Activated naive CD4-positive, alpha-beta T cell treated with anti-CD3 and anti-CD28 coated beads, Interleukin-2, amount 50 U/mL, for 24 hours (primary cell): ENCODE measurements at regions not wholly inside any gene's neighbourhood (a gene's known extent, or its start where the extent isn't known, plus 50 kb on each side); places are given as distances from the start of the nearest gene placed in this dataset.
"Not testable (repeated sequence)": the region's sequence is repeated elsewhere in the genome, so short reads cannot be mapped to it uniquely, and the experiment has no call there.

Experiments
- H3K27ac Mint-ChIP-seq: one replicate; pipeline ENCODE4 v1.8.0; 2021; ENCODE audit warnings: mild to moderate bottlenecking, mixed read lengths
- H3K27me3 Mint-ChIP-seq: one replicate; pipeline ENCODE4 v1.8.0; 2021; ENCODE audit warnings: mixed read lengths
- H3K36me3 Mint-ChIP-seq: one replicate; pipeline ENCODE4 v1.8.0; 2021; ENCODE audit warnings: mixed read lengths
- H3K4me1 Mint-ChIP-seq: one replicate; pipeline ENCODE4 v1.8.0; 2021; ENCODE audit warnings: mixed read lengths
- H3K4me3 Mint-ChIP-seq: one replicate; pipeline ENCODE4 v1.8.0; 2021; ENCODE audit warnings: mild to moderate bottlenecking, mixed read lengths
- H3K9me3 Mint-ChIP-seq: one replicate; pipeline ENCODE4 v1.8.0; 2021; ENCODE audit warnings: mixed read lengths

DNA sequence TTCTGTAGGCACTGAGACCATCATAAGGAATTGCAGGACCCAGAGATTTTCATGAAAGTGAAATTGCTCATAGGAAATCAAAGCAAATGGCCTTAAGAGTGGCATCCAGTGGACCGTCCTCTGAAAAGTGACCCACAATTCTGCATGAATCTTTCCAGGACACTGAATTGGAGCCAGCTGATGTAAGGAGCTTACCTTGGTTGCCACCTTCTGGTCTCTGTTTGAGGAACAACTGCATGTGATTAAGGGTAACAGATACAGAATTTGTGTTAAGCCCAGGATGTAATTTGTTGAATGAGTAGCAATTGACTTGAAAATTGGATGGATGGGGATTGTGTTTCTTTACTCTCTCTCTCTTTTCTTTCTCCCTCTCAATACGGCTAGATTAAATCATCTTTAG, 49.9 kb upstream of the GAS1 start:
- Mint-ChIP-seq H3K36me3 (no peaks in the 10 kb centered on the region), H3K27ac (no peak overlapping the region), H3K4me3 (no peak overlapping the region)

DNA sequence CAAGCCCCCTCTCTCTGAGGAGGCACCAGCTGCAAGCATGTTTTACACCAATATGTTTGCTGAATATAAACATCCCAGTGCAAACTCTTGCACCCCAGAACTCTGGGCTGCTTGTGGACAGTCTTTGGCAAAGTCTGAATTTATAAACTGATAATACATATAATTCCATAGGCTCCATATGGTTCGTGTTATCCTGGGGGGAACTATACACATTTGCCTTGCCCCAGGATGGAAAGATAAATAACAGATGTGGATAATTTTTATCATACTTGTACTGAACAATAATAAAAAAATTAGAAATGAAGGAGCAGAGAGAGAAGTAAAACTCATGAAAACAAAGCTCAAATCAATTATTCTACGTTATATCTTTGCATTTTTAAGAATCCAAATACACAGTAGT, 50.6 kb upstream of the GAS1 start:
- Mint-ChIP-seq H3K4me1 (no peaks in the 10 kb centered on the region), H3K27ac (no peak overlapping the region), H3K4me3 (no peak overlapping the region), H3K9me3 (peaks cover 6% of the 10 kb centered on the region), H3K27me3 (peaks cover 8% of the 10 kb centered on the region), H3K36me3 (no peaks in the 10 kb centered on the region)

More for the DNA sequence above, 49.9 kb upstream of the GAS1 start:
- H3K27me3 Mint-ChIP-seq = peaks cover 8% of the 10 kb centered on the region
- no peaks in the 10 kb centered on the region for H3K9me3 Mint-ChIP-seq
- no peaks in the 10 kb centered on the region for H3K4me1 Mint-ChIP-seq

DNA sequence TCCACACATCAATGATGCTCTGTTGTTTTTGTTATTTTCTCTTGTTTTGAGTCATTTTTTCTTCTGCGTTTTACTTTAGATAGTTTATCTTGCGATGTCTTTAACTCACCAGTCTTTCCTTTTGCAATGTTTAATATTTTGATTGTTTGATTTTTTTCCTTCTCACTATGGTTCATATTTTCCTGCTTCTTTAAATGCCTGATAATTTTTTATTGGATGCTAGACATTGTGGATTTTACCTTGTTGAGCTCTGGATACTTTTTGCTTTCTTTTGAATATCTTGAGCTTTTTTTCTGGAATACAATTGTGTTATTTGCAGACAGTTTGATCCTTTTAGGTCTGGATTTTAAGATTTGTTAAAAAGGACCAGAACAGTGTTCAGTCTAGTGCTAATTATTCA, 55.2 kb upstream of the GAS1 start:
- Mint-ChIP-seq H3K4me3 (no peak overlapping the region), H3K27ac (no peak overlapping the region), H3K9me3 (peaks cover 6% of the 10 kb centered on the region), H3K4me1 (no peaks in the 10 kb centered on the region), H3K27me3 (peaks cover 15% of the 10 kb centered on the region), H3K36me3 (no peaks in the 10 kb centered on the region)

DNA sequence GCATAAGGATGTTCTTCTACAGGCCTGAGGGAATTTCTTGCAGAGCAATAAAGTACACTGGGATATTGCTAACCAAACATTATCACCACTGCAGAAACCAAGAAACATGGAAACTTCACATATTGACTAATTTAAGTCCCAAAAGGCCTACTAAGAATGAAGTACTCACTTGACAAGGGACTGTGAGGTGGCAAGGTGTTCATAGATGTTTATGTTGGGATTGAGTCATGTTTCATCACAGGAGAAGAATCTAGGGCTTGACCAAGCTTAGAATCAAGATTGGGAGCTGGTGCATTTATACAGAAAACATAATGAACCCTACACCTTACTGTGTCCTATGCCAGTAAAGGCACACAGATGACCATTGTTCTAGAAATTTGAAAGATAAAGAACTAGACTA, 56.7 kb upstream of the GAS1 start:
- Mint-ChIP-seq H3K9me3 (peaks cover 6% of the 10 kb centered on the region), H3K4me3 (no peak overlapping the region), H3K27me3 (peaks cover 15% of the 10 kb centered on the region), H3K36me3 (no peaks in the 10 kb centered on the region), H3K4me1 (no peaks in the 10 kb centered on the region), H3K27ac (no peak overlapping the region)

DNA sequence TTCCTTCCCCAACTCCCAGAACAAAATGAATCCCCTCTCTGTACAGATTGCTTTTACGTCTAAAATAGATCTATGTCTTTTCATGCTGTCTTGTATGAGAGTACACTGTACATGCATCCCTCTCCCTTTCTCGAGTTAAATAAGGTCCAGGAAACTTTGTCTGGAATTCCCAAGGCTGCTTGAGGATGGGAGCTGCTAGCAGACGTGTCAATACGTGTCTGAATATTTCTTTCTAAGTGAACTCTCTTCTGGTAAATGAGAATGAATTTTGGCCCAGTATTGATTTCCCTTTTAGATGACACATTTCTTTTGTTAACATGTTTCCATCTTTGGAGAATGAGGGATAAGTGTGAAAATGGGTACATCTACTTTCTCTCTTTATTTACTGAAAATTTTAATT, 59.6 kb upstream of the GAS1 start:
- Mint-ChIP-seq H3K4me1 (no peaks in the 10 kb centered on the region), H3K9me3 (peaks cover 6% of the 10 kb centered on the region), H3K27ac (no peak overlapping the region)

DNA sequence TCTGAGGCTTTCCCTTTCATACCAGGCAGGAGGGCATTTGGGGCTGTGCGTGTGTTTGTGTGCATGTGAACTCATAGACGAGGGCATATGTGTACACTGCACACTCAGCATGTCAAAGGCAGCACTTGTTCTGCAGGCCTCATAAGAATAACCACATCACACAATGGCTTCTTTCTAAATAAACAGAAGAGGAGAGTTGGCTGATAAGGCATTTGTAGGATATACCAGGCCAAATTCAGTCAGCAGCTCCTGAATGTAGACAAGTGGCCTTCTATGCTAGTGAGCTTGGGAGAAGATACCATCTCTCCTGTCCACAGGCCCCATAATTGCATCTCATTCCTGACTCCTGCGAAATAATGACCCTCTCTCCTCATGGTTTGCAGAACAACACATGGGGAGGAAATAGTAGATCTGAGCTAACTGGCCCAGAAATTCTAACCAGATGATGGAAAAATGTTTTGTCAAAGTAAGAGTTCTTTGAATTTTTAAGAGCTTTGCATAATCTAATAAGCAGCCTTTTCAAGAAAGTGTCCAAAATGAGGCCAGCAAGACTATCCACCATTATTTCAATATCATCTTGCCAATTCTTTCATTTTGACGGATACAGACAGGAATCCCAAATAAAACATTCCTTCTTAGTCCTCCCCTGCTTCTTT, 60.5 kb upstream of the GAS1 start:
- Mint-ChIP-seq H3K27me3 (peaks cover 18% of the 10 kb centered on the region), H3K4me1 (no peaks in the 10 kb centered on the region), H3K4me3 (no peak overlapping the region)

More for the DNA sequence above, 59.6 kb upstream of the GAS1 start:
- H3K4me3 Mint-ChIP-seq = no peak overlapping the region
- H3K36me3 Mint-ChIP-seq = no peaks in the 10 kb centered on the region
- peaks cover 20% of the 10 kb centered on the region for H3K27me3 Mint-ChIP-seq

DNA sequence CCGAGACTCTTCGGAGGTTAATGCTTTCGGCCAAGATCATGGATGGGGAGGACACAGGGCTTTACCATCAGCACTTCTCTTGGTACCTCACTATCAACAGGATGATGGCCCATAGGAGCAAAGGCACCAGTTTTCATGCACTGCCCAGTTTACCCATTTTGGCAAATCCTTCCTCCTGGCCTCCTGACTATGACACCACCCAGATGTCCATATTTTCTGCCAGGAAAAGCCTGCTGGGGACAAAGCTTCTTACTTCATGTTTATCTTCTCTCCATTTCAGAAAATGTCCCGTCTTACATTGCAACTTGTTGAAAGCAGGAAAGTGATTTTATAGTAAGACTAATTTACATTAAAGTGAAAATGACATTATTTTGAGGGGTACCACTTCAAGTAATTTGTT, 61.4 kb upstream of the GAS1 start:
- Mint-ChIP-seq H3K36me3 (no peaks in the 10 kb centered on the region), H3K4me3 (no peak overlapping the region), H3K4me1 (no peaks in the 10 kb centered on the region), H3K27me3 (peaks cover 13% of the 10 kb centered on the region), H3K27ac (no peak overlapping the region), H3K9me3 (no peaks in the 10 kb centered on the region)

More for the DNA sequence above, 60.5 kb upstream of the GAS1 start:
- Mint-ChIP-seq H3K9me3 (no peaks in the 10 kb centered on the region), H3K27ac (no peak overlapping the region), H3K36me3 (no peaks in the 10 kb centered on the region)

DNA sequence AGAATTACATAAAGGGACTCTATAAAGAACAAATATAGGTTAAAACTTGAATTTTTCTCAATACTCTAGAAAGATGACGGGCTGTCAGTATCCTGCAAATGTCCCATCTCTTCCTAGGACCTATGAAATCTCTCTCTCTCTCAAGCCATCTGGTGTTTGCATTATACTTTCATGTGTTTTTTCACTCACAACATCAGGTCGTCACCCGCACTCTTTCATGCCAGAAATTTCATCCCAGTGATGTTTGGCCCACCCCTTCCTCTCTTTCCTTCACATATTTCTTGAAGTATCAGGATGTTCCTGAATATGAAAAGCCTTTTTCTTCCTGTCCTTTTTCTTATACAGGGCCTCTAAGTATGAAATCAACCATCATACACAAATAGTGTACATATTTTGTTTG, 63.3 kb upstream of the GAS1 start:
- no peaks in the 10 kb centered on the region for H3K9me3 Mint-ChIP-seq
- no peak overlapping the region for H3K4me3 Mint-ChIP-seq
- no peaks in the 10 kb centered on the region for H3K36me3 Mint-ChIP-seq
- H3K27me3 Mint-ChIP-seq = peaks cover 7% of the 10 kb centered on the region
- no peaks in the 10 kb centered on the region for H3K4me1 Mint-ChIP-seq
- no peak overlapping the region for H3K27ac Mint-ChIP-seq

DNA sequence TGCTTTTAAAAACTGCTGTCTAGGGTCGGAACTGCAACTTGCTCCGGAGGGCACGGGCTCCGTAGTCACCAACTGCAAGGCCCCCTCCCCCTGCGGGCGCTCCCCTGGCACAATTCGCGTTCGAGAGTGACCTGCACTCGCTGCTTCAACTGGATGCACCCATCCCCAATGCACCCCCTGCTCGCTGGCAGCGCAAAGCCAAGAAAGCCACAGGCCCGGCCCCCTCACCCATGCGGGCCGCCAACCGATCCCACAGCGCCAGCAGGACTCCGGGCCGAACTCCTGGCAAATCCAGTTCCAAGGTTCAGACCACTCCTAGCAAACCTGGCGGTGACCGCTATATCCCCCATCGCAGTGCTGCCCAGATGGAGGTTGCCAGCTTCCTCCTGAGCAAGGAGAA, 64.2 kb upstream of the GAS1 start:
- Mint-ChIP-seq H3K4me3 (no peak overlapping the region), H3K27me3 (peaks cover 7% of the 10 kb centered on the region), H3K27ac (no peak overlapping the region), H3K4me1 (no peaks in the 10 kb centered on the region), H3K36me3 (no peaks in the 10 kb centered on the region), H3K9me3 (no peaks in the 10 kb centered on the region)

DNA sequence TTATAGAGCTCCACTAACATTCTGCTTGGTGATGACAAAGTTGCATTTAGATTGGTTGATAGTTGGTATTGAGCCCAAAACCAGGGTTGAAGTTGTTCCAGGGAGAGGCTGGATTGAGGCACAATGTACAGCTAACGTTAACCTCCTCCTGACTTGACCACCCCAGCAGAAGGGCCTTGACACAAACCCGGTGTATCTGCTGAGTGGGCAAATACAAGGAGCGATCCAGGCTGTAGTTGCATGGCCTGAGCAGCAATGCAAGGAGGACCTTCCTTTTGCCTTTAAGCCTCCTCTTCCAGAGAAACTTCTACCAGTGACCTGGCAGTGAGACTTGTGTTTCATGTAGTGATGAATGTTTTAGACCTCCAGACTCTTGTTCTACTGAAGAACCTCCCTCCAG, 66.2 kb upstream of the GAS1 start:
- Mint-ChIP-seq H3K4me1 (no peaks in the 10 kb centered on the region), H3K27ac (no peak overlapping the region), H3K36me3 (no peaks in the 10 kb centered on the region), H3K9me3 (no peaks in the 10 kb centered on the region), H3K27me3 (peaks cover 6% of the 10 kb centered on the region), H3K4me3 (no peak overlapping the region)

DNA sequence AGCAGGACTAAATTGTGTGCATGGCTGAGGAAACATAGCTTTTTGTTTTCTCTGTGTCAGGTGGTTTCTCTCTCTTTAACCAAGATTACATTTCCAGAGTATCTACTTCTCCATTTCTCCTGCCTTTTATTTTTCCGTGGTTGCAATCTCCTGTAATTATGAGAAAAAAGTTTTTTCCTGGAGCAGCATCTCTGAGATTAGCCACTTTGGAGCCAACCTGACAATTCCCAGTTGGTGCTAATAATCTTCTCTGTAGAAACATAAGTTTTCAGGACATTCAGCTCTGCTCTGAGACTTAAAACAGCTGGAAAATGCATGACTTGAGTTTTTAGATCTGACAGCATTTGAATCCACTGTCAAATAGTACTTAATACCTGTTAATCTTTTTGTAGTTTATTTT, 67.1 kb upstream of the GAS1 start:
- no peaks in the 10 kb centered on the region for H3K36me3 Mint-ChIP-seq
- no peaks in the 10 kb centered on the region for H3K4me1 Mint-ChIP-seq
- no peak overlapping the region for H3K27ac Mint-ChIP-seq
- no peaks in the 10 kb centered on the region for H3K9me3 Mint-ChIP-seq
- H3K27me3 Mint-ChIP-seq = peaks cover 7% of the 10 kb centered on the region
- no peak overlapping the region for H3K4me3 Mint-ChIP-seq

DNA sequence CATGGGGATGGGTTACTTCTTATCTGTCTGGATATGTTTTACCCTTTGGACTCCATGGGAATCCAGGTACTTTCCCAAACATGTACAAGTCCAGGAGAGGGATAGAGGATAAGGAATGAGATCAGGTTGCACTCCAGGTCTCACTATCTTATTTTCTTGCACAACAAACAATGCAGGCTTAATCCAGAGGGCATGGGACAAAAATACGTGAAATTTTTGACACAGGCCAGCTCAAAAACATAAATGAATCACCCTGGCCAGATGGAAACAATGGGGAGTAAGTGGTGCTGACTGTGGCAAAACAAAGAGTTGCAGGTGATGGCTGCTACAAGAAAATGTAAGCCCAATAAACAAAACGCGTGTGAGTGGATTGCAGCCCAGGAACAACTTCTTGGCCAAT, 69.4 kb upstream of the GAS1 start:
- Mint-ChIP-seq H3K4me3 (no peak overlapping the region), H3K9me3 (no peaks in the 10 kb centered on the region), H3K27me3 (peaks cover 9% of the 10 kb centered on the region), H3K27ac (no peak overlapping the region), H3K36me3 (no peaks in the 10 kb centered on the region), H3K4me1 (no peaks in the 10 kb centered on the region)

DNA sequence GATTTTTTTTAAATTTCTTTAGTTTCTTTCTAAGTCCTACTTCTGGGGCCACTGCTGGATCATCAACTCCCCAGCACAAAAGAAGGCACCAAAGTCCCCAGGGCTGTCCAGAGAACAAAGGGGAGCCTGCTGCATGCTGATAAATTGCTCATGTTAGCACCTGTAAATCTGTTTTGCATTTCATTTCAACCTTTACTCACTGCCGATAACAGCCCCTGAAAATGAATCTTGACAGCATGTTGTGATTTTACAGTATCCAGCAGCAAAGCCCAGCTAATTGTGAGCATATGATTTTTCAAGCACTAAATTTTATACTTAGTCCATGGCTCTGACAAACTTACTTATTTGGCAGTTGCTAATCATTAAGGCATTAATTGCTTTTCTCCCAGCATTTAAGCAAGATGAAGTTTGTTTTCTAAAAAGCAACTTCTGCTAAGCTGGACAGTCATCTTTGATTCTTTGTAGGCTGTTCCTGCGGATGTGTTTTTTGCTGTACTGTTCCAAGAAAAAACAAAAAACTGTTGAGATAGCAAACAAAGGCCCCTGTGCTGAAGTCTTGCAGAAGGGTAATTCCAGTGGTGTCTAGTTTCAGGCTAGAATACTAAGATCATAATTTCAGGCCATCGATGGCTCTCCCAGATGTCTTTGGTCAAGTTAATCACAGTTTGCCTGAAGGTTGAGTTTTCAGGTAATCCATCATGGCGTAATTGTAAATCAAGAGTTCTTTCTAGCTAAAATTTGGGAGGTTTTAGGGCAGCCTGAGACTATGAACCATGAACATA, 73.1 kb upstream of the GAS1 start:
- no peak overlapping the region for H3K27ac Mint-ChIP-seq
- H3K4me1 Mint-ChIP-seq = no peaks in the 10 kb centered on the region
- no peaks in the 10 kb centered on the region for H3K36me3 Mint-ChIP-seq
- H3K9me3 Mint-ChIP-seq = no peaks in the 10 kb centered on the region
- no peak overlapping the region for H3K4me3 Mint-ChIP-seq
- H3K27me3 Mint-ChIP-seq = peaks cover 11% of the 10 kb centered on the region

DNA sequence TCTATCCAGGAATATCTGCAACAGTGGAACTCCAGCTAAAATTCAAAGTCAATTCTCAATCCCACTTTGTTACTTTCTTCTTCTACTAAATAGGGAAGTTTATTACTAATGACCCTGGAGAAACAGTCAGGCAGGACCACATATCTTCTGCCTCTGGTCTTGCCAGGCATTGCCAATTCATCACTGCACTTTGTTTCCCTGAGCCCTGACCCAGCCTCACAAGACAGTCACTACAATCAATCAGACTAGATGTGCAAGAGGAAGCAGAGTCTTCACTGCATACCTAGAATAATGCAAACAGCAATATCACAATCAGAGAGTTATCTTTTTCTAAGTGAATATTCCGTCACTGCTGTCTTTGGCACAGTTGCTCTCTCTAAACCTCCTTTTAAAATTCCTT, 74.9 kb upstream of the GAS1 start:
- Mint-ChIP-seq H3K36me3 (no peaks in the 10 kb centered on the region), H3K4me3 (no peak overlapping the region), H3K9me3 (no peaks in the 10 kb centered on the region), H3K4me1 (no peaks in the 10 kb centered on the region), H3K27me3 (peaks cover 11% of the 10 kb centered on the region), H3K27ac (no peak overlapping the region)

DNA sequence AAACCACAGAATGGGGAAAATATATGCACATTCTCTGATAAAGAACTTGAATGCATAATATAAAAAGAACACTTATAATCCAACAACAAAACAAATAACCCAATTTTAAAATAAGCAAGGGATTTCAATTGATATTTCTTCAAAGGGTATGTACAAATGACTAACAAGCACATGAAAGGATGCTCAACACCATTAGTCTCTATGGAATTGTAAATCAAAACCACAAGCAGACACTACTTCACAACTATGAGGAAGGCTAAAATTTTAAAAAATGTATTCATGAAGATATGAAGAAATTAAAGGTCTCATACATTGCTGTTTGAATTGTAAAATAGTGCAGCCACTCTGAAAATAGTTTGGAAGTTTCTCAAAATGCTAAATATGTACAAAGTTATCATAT, 78.9 kb upstream of the GAS1 start:
- Mint-ChIP-seq H3K4me1 (no peaks in the 10 kb centered on the region), H3K36me3 (no peaks in the 10 kb centered on the region), H3K4me3 (no peak overlapping the region), H3K9me3 (peaks cover 8% of the 10 kb centered on the region), H3K27ac (no peak overlapping the region), H3K27me3 (peaks cover 5% of the 10 kb centered on the region)

DNA sequence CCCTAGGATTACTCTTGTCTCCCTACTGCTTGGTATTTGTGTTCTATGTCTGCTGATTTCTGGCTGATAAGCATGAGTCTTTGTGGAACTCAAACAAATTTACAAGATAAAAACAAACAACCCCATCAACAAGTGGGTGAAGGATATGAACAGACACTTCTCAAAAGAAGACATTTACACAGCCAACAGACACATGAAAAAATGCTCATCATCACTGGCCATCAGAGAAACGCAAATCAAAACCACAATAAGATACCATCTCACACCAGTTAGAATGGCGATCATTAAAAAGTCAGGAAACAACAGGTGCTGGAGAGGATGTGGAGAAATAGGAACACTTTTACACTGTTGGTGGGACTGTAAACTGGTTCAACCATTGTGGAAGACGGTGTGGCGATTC, 81.5 kb upstream of the GAS1 start:
- not testable (repeated sequence) for H3K4me1 Mint-ChIP-seq, H3K9me3 Mint-ChIP-seq, H3K27me3 Mint-ChIP-seq, H3K4me3 Mint-ChIP-seq, H3K36me3 Mint-ChIP-seq, H3K27ac Mint-ChIP-seq

DNA sequence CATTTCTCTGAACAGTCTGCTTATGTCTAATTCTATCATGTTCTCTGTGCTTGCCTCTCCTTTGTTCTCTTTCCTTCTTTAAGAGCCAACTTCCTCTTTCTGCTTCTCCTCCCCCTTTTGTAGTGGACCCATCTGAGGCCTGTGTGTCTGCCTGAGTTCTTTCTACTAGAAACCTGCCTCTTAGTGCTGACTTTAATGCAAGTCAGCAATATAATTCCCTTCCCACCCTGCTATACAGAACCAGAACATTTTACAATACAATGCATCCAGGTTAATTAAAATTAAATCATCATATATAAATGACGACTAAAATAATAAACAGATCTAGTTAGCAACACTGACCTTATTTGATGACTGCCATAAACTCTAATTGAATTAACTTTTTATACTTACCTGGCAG, 82.6 kb upstream of the GAS1 start:
- Mint-ChIP-seq H3K36me3 (no peaks in the 10 kb centered on the region), H3K27ac (no peak overlapping the region), H3K4me1 (no peaks in the 10 kb centered on the region), H3K4me3 (no peak overlapping the region), H3K9me3 (peaks cover 8% of the 10 kb centered on the region), H3K27me3 (peaks cover 6% of the 10 kb centered on the region)
